Ovary (tissue), 7 donors: ENCODE measurements at regions not wholly inside any gene's neighbourhood (a gene's known extent, or its start where the extent isn't known, plus 50 kb on each side); places are given as distances from the start of the nearest gene placed in this dataset.

ENCODE experiments used
- DNase-seq, 5 donors: peaks; one replicate each; pipeline ENCODE4 v3.0.0-alpha.2; 2019 to 2020
- H3K27ac ChIP-seq, 2 donors: fragments of 200-600 bp; one replicate each; pipeline versions ENCODE4 v1.5.1 to v1.8.0; 2019 to 2022
- H3K27me3 ChIP-seq: fragments of 200-600 bp; one replicate; pipeline ENCODE4 v1.8.0; 2022
- H3K36me3 ChIP-seq: fragments of 200-600 bp; sonication (generic); one replicate; pipeline ENCODE4 v1.5.1; 2019
- H3K4me1 ChIP-seq: one replicate; pipeline ENCODE4 v1.8.1; 2013; ENCODE audit warnings: mild to moderate bottlenecking, moderate library complexity; ENCODE audit not compliant: insufficient read depth
- H3K4me3 ChIP-seq: fragments of 200-600 bp; sonication (generic); one replicate; pipeline ENCODE4 v1.5.1; 2017
- H3K9me3 ChIP-seq, 2 donors: fragments of 200-600 bp in 1 of 2; sonication (generic) in 1 of 2; one replicate each; pipeline versions ENCODE4 v1.5.1 to v1.8.1; 2013 to 2019; ENCODE audit warnings: mild to moderate bottlenecking in 1 of 2, moderate library complexity in 1 of 2
- EP300 ChIP-seq: sonication (generic); formaldehyde crosslinking; IDR thresholded peaks from one replicate; pipeline ENCODE4 v1.6.1; 2017; ENCODE audit warnings: antibody characterized with exemption
- POLR2A ChIP-seq: fragments of 450-650 bp; IDR thresholded peaks from one replicate; pipeline ENCODE4 v1.6.1; 2017; ENCODE audit warnings: antibody characterized with exemption, mild to moderate bottlenecking, moderate library complexity
- WGBS, 3 donors: extraction: QIAGEN DNeasy Blood & Tissue Kit in 1 of 3; methylation state at CpG; one replicate each; pipeline versions ENCODE4 v1.1.5 to v1.1.7; 2013 to 2017; 5-methylcytosine and 5-hydroxymethylcytosine counted together
- intact Hi-C, 4 donors: fragments of 100-400 bp; cut with DNase I; formaldehyde crosslinking; loops; one replicate each; pipeline versions ENCODE4 v1.11.0 to v1.15.1; 2022 to 2023
- TF ChIP-seq, protein P1 (sequence below), 3 donors: fragments of 450-650 bp in 2 of 3; fragments of 200-600 bp in 1 of 3; IDR thresholded peaks; one replicate each; pipeline versions ENCODE4 v1.5.1 to v1.8.0; 2016 to 2022; ENCODE audit warnings: antibody characterized with exemption in 3 of 3, mild to moderate bottlenecking in 1 of 3
- donor health status: DM: no; HTN: no; CAD: no; lungs with moderate emphysema.
- donor health status: DM: no; HTN: no; CAD: no.
- donor health status: Bipolar disorder and iron deficiency.
- donor health status: DM: no; HTN: no; CAD: no.
- donor health status: DM: yes; HTN: yes; CAD: no.

DNA sequence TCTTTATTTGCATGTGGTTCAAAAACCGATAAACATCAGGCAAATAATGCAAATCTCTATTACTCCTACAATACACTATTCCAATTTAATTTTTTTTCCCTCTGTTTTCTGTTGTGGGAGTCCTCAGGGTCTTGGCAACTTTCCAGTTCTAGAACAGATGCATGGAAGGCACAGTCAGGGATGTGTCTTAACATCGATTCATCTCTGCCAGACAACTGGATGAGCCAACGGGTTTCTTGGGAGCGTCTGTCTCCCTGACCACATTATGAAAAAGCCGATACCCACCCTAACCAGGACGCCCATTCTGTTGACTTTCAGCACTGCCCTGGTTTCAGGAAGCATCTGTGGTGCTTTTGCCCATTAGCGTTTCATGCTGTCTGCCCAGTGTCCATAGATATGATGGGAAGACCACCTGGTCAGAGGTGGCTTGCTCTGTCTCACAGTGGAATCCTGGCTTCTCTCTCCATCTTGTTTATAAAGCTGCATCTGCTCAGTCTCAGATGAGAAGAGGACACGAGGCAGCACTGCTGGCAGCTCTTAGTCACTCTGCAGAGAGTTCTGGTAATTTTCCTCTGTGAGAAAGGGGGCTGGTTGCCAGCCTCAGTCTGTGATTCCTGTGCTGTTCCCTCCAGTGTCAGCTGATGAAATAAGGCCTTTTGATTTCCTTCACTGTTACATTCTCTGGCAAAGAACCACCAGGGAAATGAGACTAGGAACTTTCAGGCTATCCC lies 57.9 kb upstream of the KCNE4 start:
- 15 to 26% (median 24%) methylated on average over 8 of the region's 8 CpGs for WGBS, 3 donors
- Histone ChIP-seq H3K4me1 (peaks cover 3% of the 10 kb centered on the region), H3K4me3 (no peak overlapping the region), H3K27me3 (no peaks in the 10 kb centered on the region), H3K36me3 (no peaks in the 10 kb centered on the region), H3K9me3 (no peaks in the 10 kb centered on the region), H3K27ac (peak overlapping the region; percentile 23 to 76)
- intact Hi-C loops: no loop called here
- TF ChIP-seq EP300: no peak
- TF ChIP-seq, protein P1, sequence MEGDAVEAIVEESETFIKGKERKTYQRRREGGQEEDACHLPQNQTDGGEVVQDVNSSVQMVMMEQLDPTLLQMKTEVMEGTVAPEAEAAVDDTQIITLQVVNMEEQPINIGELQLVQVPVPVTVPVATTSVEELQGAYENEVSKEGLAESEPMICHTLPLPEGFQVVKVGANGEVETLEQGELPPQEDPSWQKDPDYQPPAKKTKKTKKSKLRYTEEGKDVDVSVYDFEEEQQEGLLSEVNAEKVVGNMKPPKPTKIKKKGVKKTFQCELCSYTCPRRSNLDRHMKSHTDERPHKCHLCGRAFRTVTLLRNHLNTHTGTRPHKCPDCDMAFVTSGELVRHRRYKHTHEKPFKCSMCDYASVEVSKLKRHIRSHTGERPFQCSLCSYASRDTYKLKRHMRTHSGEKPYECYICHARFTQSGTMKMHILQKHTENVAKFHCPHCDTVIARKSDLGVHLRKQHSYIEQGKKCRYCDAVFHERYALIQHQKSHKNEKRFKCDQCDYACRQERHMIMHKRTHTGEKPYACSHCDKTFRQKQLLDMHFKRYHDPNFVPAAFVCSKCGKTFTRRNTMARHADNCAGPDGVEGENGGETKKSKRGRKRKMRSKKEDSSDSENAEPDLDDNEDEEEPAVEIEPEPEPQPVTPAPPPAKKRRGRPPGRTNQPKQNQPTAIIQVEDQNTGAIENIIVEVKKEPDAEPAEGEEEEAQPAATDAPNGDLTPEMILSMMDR (IDR thresholded peaks at IDR 0.05): no peak
- DNase-seq: peak; percentile 78 to 89 (median 81)

GRCh38 chr2:222998459-222998858 lies 53.5 kb upstream of the KCNE4 start:
- no peak overlapping the region for H3K4me3 ChIP-seq
- WGBS, 3 donors: 93 to 95% (median 94%) methylated on average over 1 of the region's 1 CpG
- intact Hi-C loops: no loop called here
- no peaks in the 10 kb centered on the region for H3K9me3 ChIP-seq
- DNase-seq: no peak
- H3K27ac ChIP-seq: no peak overlapping the region
- no peaks in the 10 kb centered on the region for H3K27me3 ChIP-seq
- no peaks in the 10 kb centered on the region for H3K36me3 ChIP-seq
- no peak for TF ChIP-seq POLR2A
- TF ChIP-seq EP300: no peak
- TF ChIP-seq, protein P1 (IDR thresholded peaks at IDR 0.05): no peak
- H3K4me1 ChIP-seq: peaks cover 3% of the 10 kb centered on the region

DNA sequence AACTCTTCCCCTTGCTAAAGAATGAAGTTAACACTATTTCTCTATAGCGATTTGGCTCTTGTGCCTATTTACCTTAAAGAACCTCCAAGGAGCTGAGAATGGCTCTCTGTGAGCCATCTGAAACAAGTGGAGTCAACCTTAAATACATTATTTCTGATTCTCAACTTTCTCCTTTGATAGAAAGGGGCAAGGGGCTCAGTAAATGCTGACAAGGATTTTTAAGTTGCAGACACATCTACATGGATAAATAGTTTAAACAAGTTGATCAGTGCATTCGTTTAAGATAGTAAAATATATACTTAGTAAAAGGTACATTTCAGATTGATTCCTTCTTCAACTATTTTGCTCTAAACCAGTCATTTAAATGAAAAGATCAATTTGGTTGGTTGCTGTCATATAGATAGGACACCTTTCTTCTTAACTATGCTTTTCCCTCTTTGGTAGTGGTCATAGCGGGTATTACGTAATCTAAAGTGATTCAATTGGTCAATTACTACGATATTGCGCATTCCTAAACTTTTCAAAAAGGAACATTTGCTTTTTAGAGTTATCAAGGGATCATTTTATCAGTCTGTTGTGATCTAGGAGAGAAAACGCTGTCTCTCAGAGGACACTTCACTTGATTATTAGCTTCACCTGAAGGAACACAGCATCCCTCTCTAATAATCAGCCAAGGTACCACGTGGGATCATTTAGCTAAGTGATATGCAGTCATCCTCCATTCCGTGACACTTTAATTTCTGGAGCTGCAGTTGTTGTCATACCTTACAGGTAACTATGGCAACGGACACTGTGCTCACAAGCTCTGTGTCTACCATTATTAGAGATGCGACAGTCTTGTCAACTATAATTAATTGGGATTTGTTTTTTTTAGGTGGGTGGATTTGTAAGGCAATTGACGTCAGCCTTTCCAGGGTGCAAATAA lies 50.9 kb upstream of the KCNE4 start:
- H3K27ac ChIP-seq: no peak overlapping the region
- no peaks in the 10 kb centered on the region for H3K9me3 ChIP-seq
- H3K4me1 ChIP-seq: no peaks in the 10 kb centered on the region
- TF ChIP-seq EP300 (no peak), POLR2A (no peak)
- TF ChIP-seq, protein P1 (IDR thresholded peaks at IDR 0.05): no peak
- no peak for DNase-seq
- no peaks in the 10 kb centered on the region for H3K27me3 ChIP-seq
- no peak overlapping the region for H3K4me3 ChIP-seq
- no peaks in the 10 kb centered on the region for H3K36me3 ChIP-seq
- 81 to 87% (median 81%) methylated on average over 12 of the region's 12 CpGs for WGBS, 3 donors
- intact Hi-C loops: no loop called here

DNA sequence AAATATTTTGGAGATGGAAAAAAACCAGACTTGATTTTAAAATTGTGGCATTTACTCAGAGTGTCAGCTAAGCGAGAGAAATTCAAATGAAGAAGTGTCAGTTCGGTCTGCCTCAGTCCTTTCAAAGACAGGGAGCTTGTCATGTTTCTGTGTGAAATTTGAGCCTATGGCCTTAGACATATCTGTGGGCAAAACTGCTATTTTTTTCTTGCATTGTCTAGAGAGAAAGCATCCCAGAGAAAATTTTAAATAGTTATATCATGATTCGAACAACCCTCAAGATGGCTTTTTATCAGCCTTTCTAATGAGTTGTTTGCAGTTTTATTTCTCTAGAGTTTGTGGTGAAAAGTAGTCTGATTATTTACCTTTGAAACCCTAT lies 50.2 kb upstream of the KCNE4 start:
- 74 to 84% (median 75%) methylated on average over 3 of the region's 3 CpGs for WGBS, 3 donors
- no peak overlapping the region for H3K4me3 ChIP-seq

More for the DNA sequence above, 50.2 kb upstream of the KCNE4 start:
- intact Hi-C loops: no loop called here
- TF ChIP-seq, protein P1 (IDR thresholded peaks at IDR 0.05): no peak
- no peak for TF ChIP-seq POLR2A
- no peak for TF ChIP-seq EP300
- no peaks in the 10 kb centered on the region for H3K4me1 ChIP-seq
- H3K36me3 ChIP-seq: no peaks in the 10 kb centered on the region
- no peaks in the 10 kb centered on the region for H3K27me3 ChIP-seq
- no peaks in the 10 kb centered on the region for H3K9me3 ChIP-seq
- H3K27ac ChIP-seq: no peak overlapping the region
- DNase-seq: no peak
